GM18870 (cell line): ENCODE measurements at regions not wholly inside any gene's neighbourhood (a gene's known extent, or its start where the extent isn't known, plus 50 kb on each side); places are given as distances from the start of the nearest gene placed in this dataset.
"Not testable (repeated sequence)": the region's sequence is repeated elsewhere in the genome, so short reads cannot be mapped to it uniquely, and the experiment has no call there.

Experiments
- ATAC-seq: cut with Tn5 transposase; IDR thresholded peaks from one replicate; pipeline ENCODE4 v1.9.1; 2021; ENCODE audit warnings: moderate library complexity; ENCODE audit not compliant: unreplicated experiment

DNA sequence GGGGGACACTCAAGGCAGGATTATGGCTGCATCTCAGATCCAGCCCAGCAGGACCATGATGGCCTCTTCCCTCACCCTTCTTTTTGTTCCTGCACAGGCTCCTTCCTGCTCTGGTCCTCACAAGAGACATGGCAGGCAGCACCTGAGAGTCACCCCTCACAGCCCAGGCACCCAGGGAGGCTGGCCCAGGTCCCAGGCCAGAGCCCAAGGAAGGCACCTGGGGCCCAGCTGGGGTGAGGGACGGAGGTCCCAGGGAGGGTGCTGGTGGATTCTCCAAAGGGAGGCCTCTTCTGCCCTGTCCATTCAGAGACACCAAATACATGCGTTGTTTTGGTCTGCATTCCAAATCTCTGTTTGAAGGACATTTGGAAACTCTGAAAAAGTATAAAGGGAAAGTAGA, 285.4 kb upstream of the HS6ST1 start:
- ATAC-seq = no peak

DNA sequence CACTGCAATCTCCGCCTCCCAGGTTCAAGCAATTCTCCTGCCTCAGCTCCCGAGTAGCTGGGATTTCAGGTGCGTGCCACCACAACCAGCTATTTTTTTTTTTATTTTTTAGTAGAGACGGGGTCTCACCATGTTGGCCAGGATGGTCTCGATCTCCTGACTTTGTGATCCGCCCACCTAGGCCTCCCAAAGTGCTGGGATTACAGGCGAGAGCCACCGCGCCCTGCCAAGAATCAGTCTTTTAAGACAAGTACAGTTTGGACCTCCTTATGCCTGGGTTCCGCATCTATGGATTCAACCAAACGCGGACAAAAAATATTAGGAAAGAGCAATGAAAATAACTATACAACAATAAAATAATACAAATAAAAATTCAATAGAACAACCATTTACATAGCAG, 285.9 kb upstream of the HS6ST1 start:
- not testable (repeated sequence) for ATAC-seq

- ATAC-seq = no peak
These were observed 286.8 kb upstream of the HS6ST1 start for GRCh38 chr2:128605421-128605820.

DNA sequence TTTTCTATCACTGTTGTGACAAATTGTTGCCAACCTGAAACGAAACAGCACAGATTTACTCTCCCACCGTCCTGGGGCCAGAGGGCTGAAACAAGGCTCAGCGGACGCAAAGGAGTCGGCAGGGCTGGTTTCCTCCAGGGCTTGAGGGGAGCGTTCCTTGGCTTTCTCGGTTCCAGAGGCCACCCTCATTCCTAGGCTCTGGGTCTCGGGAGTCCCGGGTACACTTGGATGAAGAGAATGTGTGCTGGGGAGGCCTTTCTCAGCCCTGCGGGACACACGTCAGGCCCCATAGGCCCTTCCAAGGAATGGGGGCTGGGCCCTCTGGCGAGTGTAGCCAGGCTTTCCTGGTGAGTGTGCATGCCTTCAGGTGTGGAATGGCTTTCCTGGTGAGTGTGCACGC, 287.3 kb upstream of the HS6ST1 start:
- no peak for ATAC-seq

GRCh38 chr2:128606837-128607236, 288.2 kb upstream of the HS6ST1 start:
- no peak for ATAC-seq

DNA sequence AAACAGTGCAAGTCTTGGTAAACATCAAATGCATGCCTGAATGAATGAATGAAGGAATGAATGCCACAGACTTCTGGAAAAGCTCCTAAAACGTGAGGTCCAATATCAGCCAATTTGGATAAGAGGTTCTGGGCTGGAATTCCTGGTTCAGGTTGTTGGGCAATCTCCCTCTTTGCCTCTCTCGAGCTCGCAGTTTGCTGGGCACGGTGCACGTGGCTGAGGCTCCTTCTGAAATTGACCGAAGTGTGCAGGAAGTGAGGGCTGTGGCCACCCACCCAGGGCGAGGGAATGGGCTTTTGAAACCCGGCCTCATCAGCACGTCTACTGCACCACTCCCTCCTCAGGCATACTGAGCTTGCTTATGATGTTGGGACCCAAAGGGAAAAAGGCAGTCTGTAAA, 288.8 kb upstream of the HS6ST1 start:
- ATAC-seq = no peak

DNA sequence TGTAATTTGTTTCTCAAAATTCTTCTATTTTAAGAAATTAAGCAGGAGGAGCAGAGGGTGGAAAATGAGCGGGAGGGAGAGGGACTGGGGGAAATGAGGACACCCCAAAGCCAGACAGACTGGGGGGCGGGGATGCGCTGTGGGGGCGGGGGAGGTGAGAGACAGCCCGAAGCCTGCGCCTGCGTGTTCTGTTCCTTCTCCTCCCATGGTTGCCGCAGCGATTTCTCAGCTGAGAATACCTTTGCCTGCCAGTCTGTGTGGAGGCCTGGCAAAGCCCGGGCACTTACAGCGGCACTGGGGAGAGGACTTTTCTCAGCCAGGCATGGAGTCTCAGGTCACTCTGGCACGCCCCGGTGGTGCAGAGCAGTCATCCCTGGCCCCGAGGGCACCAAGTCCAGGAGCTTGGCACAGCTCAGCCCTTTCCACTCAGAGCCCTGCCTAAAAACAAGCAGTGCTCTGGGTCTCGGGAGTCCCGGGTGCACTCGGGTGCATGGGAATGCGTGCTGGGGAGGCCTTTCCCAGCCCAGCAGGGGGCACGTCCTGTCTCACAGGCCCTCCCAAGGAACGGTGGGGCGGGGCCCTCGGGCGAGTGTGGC, 289.3 kb upstream of the HS6ST1 start:
- no peak for ATAC-seq

DNA sequence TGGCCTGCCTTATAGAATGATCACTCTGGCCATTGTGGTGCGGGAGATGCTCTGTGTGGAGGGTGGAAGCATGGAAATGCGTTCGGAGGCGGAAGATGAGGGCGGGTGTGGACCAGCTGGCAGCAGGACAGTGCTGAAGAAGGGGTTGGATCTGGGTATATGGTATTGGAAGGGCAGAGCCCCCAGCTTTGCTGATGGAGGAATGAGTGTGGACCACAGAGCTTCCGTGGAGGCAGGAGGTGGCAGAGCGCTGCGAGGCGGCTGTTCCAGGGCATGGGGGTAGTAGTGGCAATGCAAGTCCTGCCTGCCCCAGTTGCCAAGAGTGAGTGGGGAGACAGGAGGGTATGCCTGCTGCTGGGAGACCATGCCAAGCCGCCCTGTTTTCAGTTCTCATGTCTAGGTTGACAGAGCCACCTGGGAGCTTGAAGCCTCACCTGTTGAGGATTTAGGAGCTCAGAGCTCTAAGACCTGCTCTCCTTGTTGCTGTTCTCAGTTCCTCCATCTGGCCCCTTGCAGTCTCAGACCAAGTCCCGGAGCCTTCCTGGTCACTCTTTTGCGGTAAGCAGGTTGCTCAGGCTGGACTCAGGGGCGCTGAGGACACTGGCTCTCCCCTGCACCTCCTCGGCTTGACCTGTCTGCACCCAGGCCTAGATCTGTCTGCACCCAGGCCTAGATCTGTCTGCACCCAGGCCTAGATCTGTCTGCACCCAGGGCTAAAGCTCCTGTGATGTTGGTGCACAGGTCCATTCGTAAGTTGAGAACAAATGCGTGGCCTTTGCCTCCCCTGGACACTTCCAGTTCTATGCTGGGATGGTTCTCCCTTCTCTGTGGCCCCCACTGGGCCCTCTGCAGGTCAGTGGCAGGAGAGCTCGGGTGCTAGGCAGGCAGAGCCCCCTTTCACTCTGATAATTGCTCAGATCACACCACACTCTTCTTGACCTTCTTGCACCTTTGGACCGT, 290.5 kb upstream of the HS6ST1 start:
- ATAC-seq = no peak

GRCh38 chr2:128610496-128610895, 291.8 kb upstream of the HS6ST1 start:
- no peak for ATAC-seq

GRCh38 chr2:128611421-128612320, 293.0 kb upstream of the HS6ST1 start:
- no peak for ATAC-seq

- ATAC-seq = no peak
These were observed 294.0 kb upstream of the HS6ST1 start for GRCh38 chr2:128612628-128613027.

DNA sequence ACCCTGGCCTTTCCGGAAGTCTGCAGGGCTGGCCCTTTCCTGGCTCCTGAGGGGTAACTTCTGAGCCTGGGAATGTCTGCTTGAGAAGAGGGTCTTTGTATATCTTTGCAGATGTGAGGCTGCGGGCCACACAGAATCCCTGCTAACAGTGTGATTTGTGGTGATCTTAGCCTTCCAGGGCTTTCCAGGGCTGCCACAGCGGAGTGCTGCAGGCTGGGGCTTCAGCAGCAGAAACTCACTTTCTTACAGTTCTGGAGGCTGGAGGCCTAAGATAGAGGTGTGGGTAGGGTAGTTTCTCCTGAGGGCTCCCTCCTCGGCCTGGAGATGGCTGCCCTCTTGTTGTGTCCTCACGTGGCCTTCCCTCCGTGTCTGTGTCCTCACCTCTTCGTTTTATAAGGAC, 294.7 kb upstream of the HS6ST1 start:
- ATAC-seq = no peak

- no peak for ATAC-seq
These were observed 295.2 kb upstream of the HS6ST1 start for GRCh38 chr2:128613876-128614275.

GRCh38 chr2:128614907-128615306, 296.2 kb upstream of the HS6ST1 start:
- ATAC-seq = not testable (repeated sequence)

GRCh38 chr2:128615571-128615970, 296.9 kb upstream of the HS6ST1 start:
- ATAC-seq = no peak

GRCh38 chr2:128617029-128617590, 298.4 kb upstream of the HS6ST1 start:
- ATAC-seq = no peak

DNA sequence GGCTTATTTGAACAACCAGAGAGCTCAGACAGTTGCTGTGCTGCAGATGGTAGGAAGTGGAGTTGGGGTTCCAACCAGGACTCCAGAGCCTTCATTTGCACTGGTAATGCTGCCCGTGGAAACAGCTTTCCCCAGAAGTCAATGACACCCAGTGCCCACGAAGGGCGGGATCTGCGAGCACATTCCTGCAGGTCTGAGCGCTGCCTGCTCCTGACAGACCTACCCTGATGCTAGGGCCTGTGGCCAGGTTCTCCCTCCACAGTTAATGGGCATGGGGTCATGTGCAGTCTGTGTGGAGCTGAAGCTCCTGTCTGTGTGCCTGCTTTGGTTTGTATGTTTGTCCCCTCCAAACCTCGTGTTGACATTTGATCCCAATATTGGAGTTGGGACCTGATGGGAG, 299.0 kb upstream of the HS6ST1 start:
- ATAC-seq = no peak

GRCh38 chr2:128618642-128619041, 300.0 kb upstream of the HS6ST1 start:
- no peak for ATAC-seq

DNA sequence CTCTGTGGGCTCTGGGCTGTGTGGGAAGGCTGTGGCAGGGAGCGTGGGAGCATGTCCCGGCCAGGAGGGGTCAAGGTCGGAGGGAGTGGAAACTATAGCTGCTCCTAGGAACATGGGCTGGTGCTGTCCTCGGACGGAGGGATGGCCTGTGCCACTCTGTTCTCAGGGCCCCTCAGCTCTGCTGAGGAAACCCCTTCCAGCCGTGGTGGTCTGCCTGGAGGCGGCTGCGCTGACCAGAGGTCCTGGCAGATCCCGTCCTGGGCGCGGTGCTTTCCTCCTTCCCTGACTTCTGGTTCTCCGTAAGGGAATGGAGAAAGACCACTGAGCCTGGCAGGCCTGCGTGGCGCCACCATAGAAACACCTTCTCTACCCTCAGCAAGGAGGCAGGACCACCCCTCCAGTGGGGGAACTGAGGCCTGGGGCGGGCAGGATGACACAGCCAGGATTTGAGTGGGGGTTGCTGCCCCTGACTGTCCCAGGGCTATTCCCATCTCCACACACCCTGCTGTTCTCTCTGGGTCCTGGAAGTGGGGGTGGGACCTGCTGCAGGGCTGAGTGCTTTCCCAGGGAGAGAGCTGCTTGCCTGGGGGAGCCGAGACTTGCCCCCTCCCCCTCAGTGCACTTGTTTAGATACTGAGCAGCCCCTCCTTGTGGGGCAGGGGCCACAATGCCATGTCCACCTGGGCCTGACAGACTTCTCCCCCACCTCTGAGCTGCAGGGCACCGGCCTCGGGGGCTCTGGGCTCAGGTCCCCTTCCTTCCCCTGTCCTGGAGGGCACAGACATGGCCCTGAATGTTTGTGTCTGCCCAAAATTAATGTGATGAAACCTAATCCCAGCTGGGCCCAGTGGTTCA, 301.0 kb upstream of the HS6ST1 start:
- ATAC-seq = no peak

DNA sequence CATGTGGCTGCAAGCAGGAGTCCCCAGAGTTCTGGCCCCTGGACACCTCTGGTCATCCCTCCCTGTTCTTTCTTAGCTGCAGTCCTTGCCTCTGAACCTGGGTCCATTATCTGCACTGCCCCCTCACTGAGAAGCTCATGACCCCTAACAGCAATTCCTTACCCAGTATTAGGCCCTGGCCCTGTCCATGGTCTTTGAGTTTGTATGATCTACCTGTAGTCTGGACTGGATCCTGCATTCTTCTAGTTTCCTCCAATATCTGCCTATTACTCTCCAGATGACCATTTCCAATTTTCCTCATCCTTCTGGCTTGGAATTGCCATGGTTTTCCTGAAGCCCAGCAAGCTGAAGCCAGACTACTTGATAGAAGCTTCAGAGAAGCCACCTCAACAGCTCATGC, 302.4 kb upstream of the HS6ST1 start:
- no peak for ATAC-seq
